GM12878 (cell line): ENCODE measurements at regions not wholly inside any gene's neighbourhood (a gene's known extent, or its start where the extent isn't known, plus 50 kb on each side); places are given as distances from the start of the nearest gene placed in this dataset.
"Not testable (repeated sequence)": the region's sequence is repeated elsewhere in the genome, so short reads cannot be mapped to it uniquely, and the experiment has no call there.

Experiments
- ATAC-seq: fragments of 200-7000 bp; cut with Tn5 transposase; 3 replicates; pipeline ENCODE4 v1.9.1; 2020; ENCODE audit warnings: mild to moderate bottlenecking, moderate library complexity
- BruUV-seq: library from RNA; stranded (reverse); fragments of 400-500 nt; replicated peaks from 2 replicates; lab custom pipeline; 2021; lab: Mats Ljungman, UMichigan
- CTCF ChIA-PET: fragments of 300-600 bp; sonication (Branson Sonifier 250); formaldehyde crosslinking; extraction: SDS; loops from one replicate; lab custom pipeline; 2021; ENCODE audit warnings: inconsistent platforms; lab: Yijun Ruan, JAX
- POLR2A ChIA-PET: fragments of 350-600 bp; formaldehyde crosslinking; extraction: SDS; loops from one replicate; lab custom pipeline; 2021; ENCODE audit warnings: inconsistent platforms; lab: Charles Lee
- RAD21 ChIA-PET: fragments of 300-600 bp; sonication (Branson Sonifier 250); formaldehyde crosslinking; loops from one replicate; lab custom pipeline; 2023; ENCODE audit warnings: antibody characterized with exemption; ENCODE audit not compliant: unreplicated experiment; lab: Charles Lee
- SMC1A ChIA-PET: fragments of 300-600 bp; sonication (Branson Sonifier 250); formaldehyde crosslinking; loops from one replicate; lab custom pipeline; 2023; ENCODE audit not compliant: unreplicated experiment, uncharacterized antibody; lab: Charles Lee
- DNase-seq: peaks from one replicate; pipeline ENCODE4 v3.0.0-alpha.2; 2011; ENCODE audit warnings: low read depth, low spot score
- FAIRE-seq: peaks from 3 replicates; lab custom pipeline; 2011; peaks lifted over from hg19 to GRCh38; lab: Jason Lieb, UNC
- H2AFZ ChIP-seq: 2 replicates; pipeline ENCODE4 v1.6.0; 2011; ENCODE audit warnings: low read depth, low read length, control low read depth; ENCODE audit not compliant: control insufficient read depth
- H3K27ac ChIP-seq: 2 replicates; pipeline ENCODE4 v1.5.1; 2011; ENCODE audit warnings: control low read depth; ENCODE audit not compliant: control insufficient read depth, insufficient read depth
- H3K27me3 ChIP-seq, 2 experiments: replicated peaks in 1 of 2; 2 replicates each; pipeline versions ENCODE4 v1.6.0 to v1.6.1; 2011; ENCODE audit warnings: low read length in 1 of 2; ENCODE audit not compliant: control insufficient read depth in 2 of 2, insufficient read depth in 2 of 2
- H3K36me3 ChIP-seq, 2 experiments: 2 replicates each; pipeline ENCODE4 v1.5.1; 2011; ENCODE audit warnings: low read length in 1 of 2; ENCODE audit not compliant: control insufficient read depth in 2 of 2, insufficient read depth in 2 of 2
- H3K4me1 ChIP-seq: 2 replicates; pipeline ENCODE4 v1.6.1; 2011; ENCODE audit warnings: mild to moderate bottlenecking, low read length, moderate library complexity, mixed read lengths; ENCODE audit not compliant: control insufficient read depth, insufficient read depth
- H3K4me2 ChIP-seq: 2 replicates; pipeline ENCODE4 v1.6.0; 2011; ENCODE audit warnings: control low read depth; ENCODE audit not compliant: control insufficient read depth, insufficient read depth
- H3K4me3 ChIP-seq: fragments of 200-600 bp; sonication (generic); 2 replicates; pipeline ENCODE4 v1.5.1; 2016
- H3K79me2 ChIP-seq: 2 replicates; pipeline ENCODE4 v1.6.0; 2011; ENCODE audit warnings: low read length; ENCODE audit not compliant: control insufficient read depth, insufficient read depth
- H3K9ac ChIP-seq: 2 replicates; pipeline ENCODE4 v1.8.0; 2011; ENCODE audit warnings: low read length, control low read depth, mixed read lengths; ENCODE audit not compliant: control insufficient read depth, insufficient read depth
- H3K9me3 ChIP-seq: replicated peaks from 3 replicates; pipeline ENCODE4 v1.5.1; 2011; ENCODE audit warnings: mild to moderate bottlenecking, low read length; ENCODE audit not compliant: control insufficient read depth, insufficient read depth
- H4K20me1 ChIP-seq: 2 replicates; pipeline ENCODE4 v1.6.0; 2011; ENCODE audit not compliant: control insufficient read depth, insufficient read depth
- MTA3 ChIP-seq: IDR thresholded peaks from 2 replicates; pipeline ENCODE4 v1.6.1; 2012; ENCODE audit warnings: low read length, inconsistent platforms, borderline replicate concordance
- NFYB ChIP-seq: IDR thresholded peaks from 2 replicates; pipeline ENCODE4 v1.6.1; 2011; ENCODE audit warnings: low read depth, mild to moderate bottlenecking, low read length, improper control_type of control experiment, moderate library complexity; ENCODE audit not compliant: insufficient read depth
- WGBS: methylation state at CpG from one replicate; pipeline ENCODE4 v1.1.6; 2016; ENCODE audit warnings: low lambda C conversion rate; ENCODE audit not compliant: insufficient replicate concordance, insufficient coverage; ENCODE audit errors: missing lambda C conversion rate; 5-methylcytosine and 5-hydroxymethylcytosine counted together
- in situ Hi-C: fragments of 300-500 bp; cut with MboI; formaldehyde crosslinking; loops from 9 replicates; pipeline ENCODE4 v1.14.3; 2018; ENCODE audit warnings: mixed read lengths
- intact Hi-C: fragments of 100-400 bp; cut with micrococcal nuclease; formaldehyde crosslinking; loops from one replicate; pipeline ENCODE4 v1.14.2; 2022; ENCODE audit not compliant: unreplicated experiment
- TF ChIP-seq, protein P1 (sequence below): fragments of 450-650 bp; IDR thresholded peaks from 2 replicates; pipeline ENCODE4 v1.6.1; 2016; ENCODE audit warnings: mild to moderate bottlenecking

DNA sequence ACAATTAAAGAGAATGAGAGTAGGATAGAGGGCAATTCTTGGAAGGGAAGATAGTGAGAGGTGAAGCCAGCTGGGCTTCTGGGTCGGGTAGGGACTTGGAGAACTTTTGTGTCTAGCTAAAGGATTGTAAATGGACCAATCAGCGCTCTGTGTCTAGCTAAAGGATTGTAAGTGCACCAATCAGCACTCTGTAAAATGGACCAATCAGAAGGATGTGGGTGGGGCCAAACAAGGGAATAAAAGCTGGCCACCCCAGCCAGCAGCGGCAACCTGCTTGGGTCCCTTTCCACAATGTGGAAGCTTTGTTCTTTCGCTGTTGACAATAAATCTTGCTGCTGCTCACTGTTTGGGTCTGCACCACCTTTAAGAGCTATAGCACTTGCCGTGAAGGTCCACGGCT, 384.0 kb downstream of the AEBP2 start:
- DNase-seq, H4K20me1 ChIP-seq, H3K4me1 ChIP-seq, RAD21 ChIA-PET, H3K27me3 ChIP-seq, ATAC-seq, BruUV-seq, in situ Hi-C loops, H3K4me3 ChIP-seq, H2AFZ ChIP-seq, H3K4me2 ChIP-seq, intact Hi-C loops, H3K79me2 ChIP-seq, SMC1A ChIA-PET, H3K27ac ChIP-seq, H3K9ac ChIP-seq, POLR2A ChIA-PET, H3K9me3 ChIP-seq, H3K36me3 ChIP-seq, FAIRE-seq: not testable (repeated sequence)
- TF ChIP-seq NFYB = peak; percentile 70
- CTCF ChIA-PET = interaction anchor here (1.0 kb wide), 1 partner anchor 37 kb away, joined by 4 read pairs; no protein-coding TSS in a partner anchor
- WGBS = 31% methylated on average over 6 of the region's 6 CpGs

- ATAC-seq (no peak), DNase-seq (no peak), FAIRE-seq (no peak)
- SMC1A ChIA-PET = interaction anchor here (0.5 kb wide), 1 partner anchor 9 kb away, joined by 3 read pairs; no protein-coding TSS in a partner anchor
- POLR2A ChIA-PET = no interaction called here
- RAD21 ChIA-PET = no interaction called here
- no peaks in the 10 kb centered on the region for H3K27me3 ChIP-seq
- in situ Hi-C loops (no loop called here), intact Hi-C loops (no loop called here)
- no peak for TF ChIP-seq MTA3
- TF ChIP-seq, protein P1, sequence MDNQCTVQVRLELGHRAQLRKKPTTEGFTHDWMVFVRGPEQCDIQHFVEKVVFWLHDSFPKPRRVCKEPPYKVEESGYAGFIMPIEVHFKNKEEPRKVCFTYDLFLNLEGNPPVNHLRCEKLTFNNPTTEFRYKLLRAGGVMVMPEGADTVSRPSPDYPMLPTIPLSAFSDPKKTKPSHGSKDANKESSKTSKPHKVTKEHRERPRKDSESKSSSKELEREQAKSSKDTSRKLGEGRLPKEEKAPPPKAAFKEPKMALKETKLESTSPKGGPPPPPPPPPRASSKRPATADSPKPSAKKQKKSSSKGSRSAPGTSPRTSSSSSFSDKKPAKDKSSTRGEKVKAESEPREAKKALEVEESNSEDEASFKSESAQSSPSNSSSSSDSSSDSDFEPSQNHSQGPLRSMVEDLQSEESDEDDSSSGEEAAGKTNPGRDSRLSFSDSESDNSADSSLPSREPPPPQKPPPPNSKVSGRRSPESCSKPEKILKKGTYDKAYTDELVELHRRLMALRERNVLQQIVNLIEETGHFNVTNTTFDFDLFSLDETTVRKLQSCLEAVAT = no peak
- H3K4me3 ChIP-seq = no peak overlapping the region
- H3K79me2 ChIP-seq = no peaks in the 10 kb centered on the region
- 68% methylated on average over 13 of the region's 13 CpGs for WGBS
- H3K9ac ChIP-seq = no peak overlapping the region
- CTCF ChIA-PET = no interaction called here
- H3K4me2 ChIP-seq = no peak overlapping the region
- H3K27ac ChIP-seq = no peak overlapping the region
- H2AFZ ChIP-seq = no peak overlapping the region
- peaks cover 1% of the 10 kb centered on the region; the same call in 1 of the 3 replicates for H3K9me3 ChIP-seq
- BruUV-seq = no TSS peak
- no peaks in the 10 kb centered on the region for H3K4me1 ChIP-seq
- H3K36me3 ChIP-seq = no peaks in the 10 kb centered on the region
- no peaks in the 10 kb centered on the region for H4K20me1 ChIP-seq
These were observed 387.8 kb downstream of the AEBP2 start for GRCh38 chr12:19826980-19827550.
